ENCODE measurements at regions not wholly inside any gene's neighbourhood (a gene's known extent, or its start where the extent isn't known, plus 50 kb on each side); places are given as distances from the start of the nearest gene placed in this dataset.
"Not testable (repeated sequence)": the region's sequence is repeated elsewhere in the genome, so short reads cannot be mapped to it uniquely, and the experiment has no call there.

- DNase-seq (no peak), ATAC-seq (replicated peaks) (no peak)
- no peak overlapping the region for H3K27ac Mint-ChIP-seq
- no peaks in the 10 kb centered on the region for H3K36me3 Mint-ChIP-seq (ENCODE audit: insufficient read depth)
- no peaks in the 10 kb centered on the region for H3K4me1 Mint-ChIP-seq (ENCODE audit: low read depth in 2 of 2)
- H3K9me3 Mint-ChIP-seq: peaks cover 4 to 9% of the 10 kb centered on the region in 2 donors
- no peak overlapping the region for H3K4me3 Mint-ChIP-seq
- no peaks in the 10 kb centered on the region for H3K27me3 Mint-ChIP-seq
These were observed 799.3 kb downstream of the BCL11A start for GRCh38 chr2:59754011-59754735.

- peaks cover 4 to 9% of the 10 kb centered on the region in 2 donors for H3K9me3 Mint-ChIP-seq
- H3K27ac Mint-ChIP-seq: no peak overlapping the region
- no peaks in the 10 kb centered on the region for H3K36me3 Mint-ChIP-seq (ENCODE audit: insufficient read depth)
- DNase-seq (no peak), ATAC-seq (replicated peaks) (no peak)
- H3K4me3 Mint-ChIP-seq: no peak overlapping the region
- H3K4me1 Mint-ChIP-seq (ENCODE audit: low read depth in 2 of 2): no peaks in the 10 kb centered on the region
- H3K27me3 Mint-ChIP-seq: no peaks in the 10 kb centered on the region
These were observed 800.9 kb downstream of the BCL11A start for GRCh38 chr2:59752512-59752911.

- no peaks in the 10 kb centered on the region for H3K27me3 Mint-ChIP-seq
- no peaks in the 10 kb centered on the region for H3K4me1 Mint-ChIP-seq (ENCODE audit: low read depth in 2 of 2)
- DNase-seq (no peak), ATAC-seq (replicated peaks) (no peak)
- H3K27ac Mint-ChIP-seq: no peak overlapping the region
- H3K4me3 Mint-ChIP-seq: no peak overlapping the region
- peaks cover 4 to 9% of the 10 kb centered on the region in 2 donors for H3K9me3 Mint-ChIP-seq
- H3K36me3 Mint-ChIP-seq (ENCODE audit: insufficient read depth): no peaks in the 10 kb centered on the region
These were observed 801.4 kb downstream of the BCL11A start for GRCh38 chr2:59752071-59752470.

GRCh38 chr2:59751214-59751613, 802.2 kb downstream of the BCL11A start:
- H3K4me1 Mint-ChIP-seq (ENCODE audit: low read depth in 2 of 2); H3K27ac Mint-ChIP-seq; H3K36me3 Mint-ChIP-seq (ENCODE audit: insufficient read depth); H3K9me3 Mint-ChIP-seq; H3K4me3 Mint-ChIP-seq; H3K27me3 Mint-ChIP-seq; DNase-seq; ATAC-seq (replicated peaks): not testable (repeated sequence)

GRCh38 chr2:59746291-59746690, 807.2 kb downstream of the BCL11A start:
- Mint-ChIP-seq H3K4me1 (ENCODE audit: low read depth in 2 of 2) (no peaks in the 10 kb centered on the region), H3K4me3 (no peak overlapping the region), H3K27ac (no peak overlapping the region), H3K27me3 (no peaks in the 10 kb centered on the region), H3K9me3 (peaks cover 0 to 9% of the 10 kb centered on the region in 2 donors), H3K36me3 (ENCODE audit: insufficient read depth) (no peaks in the 10 kb centered on the region)
- DNase-seq (no peak), ATAC-seq (replicated peaks) (no peak)

GRCh38 chr2:59745085-59745484, 808.4 kb downstream of the BCL11A start:
- Mint-ChIP-seq H3K27me3 (no peaks in the 10 kb centered on the region), H3K4me1 (ENCODE audit: low read depth in 2 of 2) (no peaks in the 10 kb centered on the region), H3K9me3 (peaks cover 0 to 12% of the 10 kb centered on the region in 2 donors), H3K36me3 (ENCODE audit: insufficient read depth) (no peaks in the 10 kb centered on the region), H3K4me3 (no peak overlapping the region), H3K27ac (no peak overlapping the region)
- ATAC-seq (replicated peaks) (no peak), DNase-seq (no peak)

- H3K9me3 Mint-ChIP-seq: peaks cover 0 to 12% of the 10 kb centered on the region in 2 donors
- no peak for DNase-seq
- H3K4me3 Mint-ChIP-seq: no peak overlapping the region
- H3K27me3 Mint-ChIP-seq: no peaks in the 10 kb centered on the region
- no peaks in the 10 kb centered on the region for H3K4me1 Mint-ChIP-seq (ENCODE audit: low read depth in 2 of 2)
- no peaks in the 10 kb centered on the region for H3K36me3 Mint-ChIP-seq (ENCODE audit: insufficient read depth)
- no peak overlapping the region for H3K27ac Mint-ChIP-seq
- ATAC-seq (replicated peaks): no peak
These were observed 809.0 kb downstream of the BCL11A start for GRCh38 chr2:59744436-59744835.

- ATAC-seq (replicated peaks): no peak
- Mint-ChIP-seq H3K27ac (no peak overlapping the region), H3K36me3 (ENCODE audit: insufficient read depth) (no peaks in the 10 kb centered on the region), H3K4me3 (no peak overlapping the region), H3K9me3 (peaks cover 0 to 12% of the 10 kb centered on the region in 2 donors), H3K4me1 (ENCODE audit: low read depth in 2 of 2) (no peaks in the 10 kb centered on the region), H3K27me3 (no peaks in the 10 kb centered on the region)
- DNase-seq: no peak
These were observed 811.6 kb downstream of the BCL11A start for GRCh38 chr2:59741840-59742239.

GRCh38 chr2:59739166-59739565, 814.3 kb downstream of the BCL11A start:
- DNase-seq: no peak
- Mint-ChIP-seq H3K27me3 (no peaks in the 10 kb centered on the region), H3K36me3 (ENCODE audit: insufficient read depth) (no peaks in the 10 kb centered on the region), H3K4me1 (ENCODE audit: low read depth in 2 of 2) (no peaks in the 10 kb centered on the region), H3K27ac (no peak overlapping the region), H3K9me3 (peaks cover 0 to 12% of the 10 kb centered on the region in 2 donors), H3K4me3 (no peak overlapping the region)
- no peak for ATAC-seq (replicated peaks)

GRCh38 chr2:59737299-59737698, 816.2 kb downstream of the BCL11A start:
- Mint-ChIP-seq H3K27ac (no peak overlapping the region), H3K4me3 (no peak overlapping the region), H3K4me1 (ENCODE audit: low read depth in 2 of 2) (no peaks in the 10 kb centered on the region), H3K36me3 (ENCODE audit: insufficient read depth) (no peaks in the 10 kb centered on the region), H3K9me3 (peaks cover 0 to 12% of the 10 kb centered on the region in 2 donors), H3K27me3 (no peaks in the 10 kb centered on the region)
- ATAC-seq (replicated peaks): no peak
- no peak for DNase-seq

- ATAC-seq (replicated peaks): no peak
- no peak overlapping the region for H3K4me3 Mint-ChIP-seq
- H3K27ac Mint-ChIP-seq: no peak overlapping the region
- no peaks in the 10 kb centered on the region for H3K27me3 Mint-ChIP-seq
- no peak for DNase-seq
- peaks cover 0 to 4% of the 10 kb centered on the region in 2 donors for H3K9me3 Mint-ChIP-seq
- no peaks in the 10 kb centered on the region for H3K4me1 Mint-ChIP-seq (ENCODE audit: low read depth in 2 of 2)
- H3K36me3 Mint-ChIP-seq (ENCODE audit: insufficient read depth): no peaks in the 10 kb centered on the region
These were observed 818.7 kb downstream of the BCL11A start for GRCh38 chr2:59734743-59735142.

GRCh38 chr2:59733970-59734369, 819.5 kb downstream of the BCL11A start:
- H3K36me3 Mint-ChIP-seq (ENCODE audit: insufficient read depth): no peaks in the 10 kb centered on the region
- no peak for ATAC-seq (replicated peaks)
- H3K4me3 Mint-ChIP-seq: no peak overlapping the region
- no peaks in the 10 kb centered on the region for H3K4me1 Mint-ChIP-seq (ENCODE audit: low read depth in 2 of 2)
- no peak overlapping the region for H3K27ac Mint-ChIP-seq
- DNase-seq: no peak
- H3K9me3 Mint-ChIP-seq: peaks cover 0 to 7% of the 10 kb centered on the region in 2 donors
- no peaks in the 10 kb centered on the region for H3K27me3 Mint-ChIP-seq

- Mint-ChIP-seq H3K9me3 (peaks cover 0 to 7% of the 10 kb centered on the region in 2 donors), H3K4me3 (no peak overlapping the region), H3K36me3 (ENCODE audit: insufficient read depth) (no peaks in the 10 kb centered on the region), H3K27ac (no peak overlapping the region), H3K4me1 (ENCODE audit: low read depth in 2 of 2) (no peaks in the 10 kb centered on the region), H3K27me3 (no peaks in the 10 kb centered on the region)
- DNase-seq: no peak
- no peak for ATAC-seq (replicated peaks)
These were observed 819.9 kb downstream of the BCL11A start for GRCh38 chr2:59733567-59733930.

GRCh38 chr2:59732871-59733566, 820.4 kb downstream of the BCL11A start:
- no peak for DNase-seq
- no peaks in the 10 kb centered on the region for H3K36me3 Mint-ChIP-seq (ENCODE audit: insufficient read depth)
- no peaks in the 10 kb centered on the region for H3K4me1 Mint-ChIP-seq (ENCODE audit: low read depth in 2 of 2)
- ATAC-seq (replicated peaks): no peak
- peaks cover 0 to 7% of the 10 kb centered on the region in 2 donors for H3K9me3 Mint-ChIP-seq
- no peak overlapping the region for H3K4me3 Mint-ChIP-seq
- no peak overlapping the region for H3K27ac Mint-ChIP-seq
- no peaks in the 10 kb centered on the region for H3K27me3 Mint-ChIP-seq
